GM12872 (cell line): ENCODE measurements at regions not wholly inside any gene's neighbourhood (a gene's known extent, or its start where the extent isn't known, plus 50 kb on each side); places are given as distances from the start of the nearest gene placed in this dataset.

ENCODE experiments used
- CTCF ChIP-seq: IDR thresholded peaks from 3 replicates; pipeline ENCODE4 v1.5.1; 2011; ENCODE audit warnings: low read depth, mild to moderate bottlenecking, low read length, moderate library complexity; ENCODE audit not compliant: insufficient read depth

- no peak for TF ChIP-seq CTCF
These were observed 69.9 kb upstream of the ATXN1 start for GRCh38 chr6:16831136-16831535.

GRCh38 chr6:16828058-16828457 is 66.8 kb upstream of the ATXN1 start:
- no peak for TF ChIP-seq CTCF

GRCh38 chr6:16827627-16828026 is 66.4 kb upstream of the ATXN1 start:
- no peak for TF ChIP-seq CTCF

GRCh38 chr6:16825784-16826183 is 64.5 kb upstream of the ATXN1 start:
- TF ChIP-seq CTCF: no peak

- TF ChIP-seq CTCF: no peak
These were observed 63.8 kb upstream of the ATXN1 start for GRCh38 chr6:16824845-16825685.

GRCh38 chr6:16823718-16824352 is 62.6 kb upstream of the ATXN1 start:
- TF ChIP-seq CTCF: no peak

GRCh38 chr6:16822975-16823717 is 61.9 kb upstream of the ATXN1 start:
- TF ChIP-seq CTCF: no peak
